GM19035 (cell line): ENCODE measurements at regions not wholly inside any gene's neighbourhood (a gene's known extent, or its start where the extent isn't known, plus 50 kb on each side); places are given as distances from the start of the nearest gene placed in this dataset.
"Not testable (repeated sequence)": the region's sequence is repeated elsewhere in the genome, so short reads cannot be mapped to it uniquely, and the experiment has no call there.

Experiments
- ATAC-seq: cut with Tn5 transposase; IDR thresholded peaks from one replicate; pipeline ENCODE4 v1.9.1; 2021; ENCODE audit not compliant: unreplicated experiment

GRCh38 chr7:13803134-13803533, 186.3 kb downstream of the ETV1 start:
- ATAC-seq, result no peak

GRCh38 chr7:13806089-13806867, 183.2 kb downstream of the ETV1 start:
- ATAC-seq, result not testable (repeated sequence)

GRCh38 chr7:13817230-13817629, 172.2 kb downstream of the ETV1 start:
- ATAC-seq, result not testable (repeated sequence)

GRCh38 chr7:13821152-13821787, 168.2 kb downstream of the ETV1 start:
- no peak for ATAC-seq

GRCh38 chr7:13822678-13823077, 166.8 kb downstream of the ETV1 start:
- no peak for ATAC-seq

- ATAC-seq, result no peak
Observed at GRCh38 chr7:13826752-13827151, 162.7 kb downstream of the ETV1 start.

- no peak for ATAC-seq
Observed at GRCh38 chr7:13827716-13828115, 161.8 kb downstream of the ETV1 start.

- ATAC-seq, result no peak
Observed at GRCh38 chr7:13829231-13829630, 160.2 kb downstream of the ETV1 start.

GRCh38 chr7:13829914-13830900, 159.3 kb downstream of the ETV1 start:
- no peak for ATAC-seq

- ATAC-seq, result no peak
Observed at GRCh38 chr7:13832346-13832745, 157.1 kb downstream of the ETV1 start.

- no peak for ATAC-seq
Observed at GRCh38 chr7:13834328-13834761, 155.1 kb downstream of the ETV1 start.

GRCh38 chr7:13835442-13835841, 154.0 kb downstream of the ETV1 start:
- ATAC-seq, result no peak

GRCh38 chr7:13839063-13839462, 150.4 kb downstream of the ETV1 start:
- no peak for ATAC-seq
